Osteoblast (primary cell): ENCODE measurements at regions not wholly inside any gene's neighbourhood (a gene's known extent, or its start where the extent isn't known, plus 50 kb on each side); places are given as distances from the start of the nearest gene placed in this dataset.

Source experiments
- DNase-seq: peaks from one replicate; pipeline ENCODE4 v3.0.0; 2011; ENCODE audit warnings: low spot score, mixed read lengths; ENCODE audit not compliant: insufficient read length; ENCODE audit errors: missing footprints
- H2AFZ ChIP-seq: 2 replicates; pipeline ENCODE4 v1.6.0; 2011; ENCODE audit warnings: mild to moderate bottlenecking, low read length
- H3K27ac ChIP-seq: 2 replicates; pipeline ENCODE4 v1.5.1; 2011; ENCODE audit warnings: mild to moderate bottlenecking, low read depth, low read length, moderate library complexity
- H3K27me3 ChIP-seq: 2 replicates; pipeline ENCODE4 v1.6.0; 2012; ENCODE audit warnings: mild to moderate bottlenecking, control low read depth, inconsistent platforms, low read length, moderate library complexity; ENCODE audit not compliant: insufficient read depth
- H3K36me3 ChIP-seq: 2 replicates; pipeline ENCODE4 v1.5.1; 2011; ENCODE audit warnings: mild to moderate bottlenecking, low read length, control low read depth, moderate library complexity; ENCODE audit not compliant: insufficient read depth
- H3K4me1 ChIP-seq: 2 replicates; pipeline ENCODE4 v1.5.1; 2011; ENCODE audit warnings: mild to moderate bottlenecking, low read length, control low read depth, moderate library complexity; ENCODE audit not compliant: insufficient read depth
- H3K4me2 ChIP-seq: 2 replicates; pipeline ENCODE4 v1.6.0; 2011; ENCODE audit warnings: mild to moderate bottlenecking, low read length; ENCODE audit not compliant: insufficient read depth
- H3K4me3 ChIP-seq: fragments of 200-600 bp; sonication (generic); 3 replicates; pipeline ENCODE4 v1.5.1; 2012; ENCODE audit warnings: mild to moderate bottlenecking, low read length, inconsistent platforms; ENCODE audit not compliant: insufficient read depth
- H3K79me2 ChIP-seq: 2 replicates; pipeline ENCODE4 v1.6.0; 2012; ENCODE audit warnings: mild to moderate bottlenecking, low read length, control low read depth, inconsistent platforms; ENCODE audit not compliant: insufficient read depth
- H3K9me3 ChIP-seq: 2 replicates; pipeline ENCODE4 v1.5.1; 2011; ENCODE audit warnings: low read depth, low read length, control low read depth
- H4K20me1 ChIP-seq: 2 replicates; pipeline ENCODE4 v1.6.0; 2012; ENCODE audit warnings: mild to moderate bottlenecking, low read length, control low read depth; ENCODE audit not compliant: insufficient read depth
- TF ChIP-seq, protein P1 (sequence below): IDR thresholded peaks from 2 replicates; pipeline ENCODE4 v1.5.1; 2011; ENCODE audit warnings: mild to moderate bottlenecking, low read depth, low read length, moderate library complexity; ENCODE audit errors: extremely low read depth

GRCh38 chr11:104476898-104477297 is 313.0 kb upstream of the PDGFD start:
- no peak for DNase-seq
- Histone ChIP-seq H2AFZ (no peak overlapping the region), H3K4me1 (no peaks in the 10 kb centered on the region), H4K20me1 (no peaks in the 10 kb centered on the region), H3K4me3 (no peak overlapping the region), H3K79me2 (no peaks in the 10 kb centered on the region), H3K27ac (no peak overlapping the region), H3K9me3 (no peaks in the 10 kb centered on the region), H3K27me3 (no peaks in the 10 kb centered on the region), H3K4me2 (no peak overlapping the region), H3K36me3 (no peaks in the 10 kb centered on the region)
- TF ChIP-seq, protein P1, sequence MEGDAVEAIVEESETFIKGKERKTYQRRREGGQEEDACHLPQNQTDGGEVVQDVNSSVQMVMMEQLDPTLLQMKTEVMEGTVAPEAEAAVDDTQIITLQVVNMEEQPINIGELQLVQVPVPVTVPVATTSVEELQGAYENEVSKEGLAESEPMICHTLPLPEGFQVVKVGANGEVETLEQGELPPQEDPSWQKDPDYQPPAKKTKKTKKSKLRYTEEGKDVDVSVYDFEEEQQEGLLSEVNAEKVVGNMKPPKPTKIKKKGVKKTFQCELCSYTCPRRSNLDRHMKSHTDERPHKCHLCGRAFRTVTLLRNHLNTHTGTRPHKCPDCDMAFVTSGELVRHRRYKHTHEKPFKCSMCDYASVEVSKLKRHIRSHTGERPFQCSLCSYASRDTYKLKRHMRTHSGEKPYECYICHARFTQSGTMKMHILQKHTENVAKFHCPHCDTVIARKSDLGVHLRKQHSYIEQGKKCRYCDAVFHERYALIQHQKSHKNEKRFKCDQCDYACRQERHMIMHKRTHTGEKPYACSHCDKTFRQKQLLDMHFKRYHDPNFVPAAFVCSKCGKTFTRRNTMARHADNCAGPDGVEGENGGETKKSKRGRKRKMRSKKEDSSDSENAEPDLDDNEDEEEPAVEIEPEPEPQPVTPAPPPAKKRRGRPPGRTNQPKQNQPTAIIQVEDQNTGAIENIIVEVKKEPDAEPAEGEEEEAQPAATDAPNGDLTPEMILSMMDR = no peak

DNA sequence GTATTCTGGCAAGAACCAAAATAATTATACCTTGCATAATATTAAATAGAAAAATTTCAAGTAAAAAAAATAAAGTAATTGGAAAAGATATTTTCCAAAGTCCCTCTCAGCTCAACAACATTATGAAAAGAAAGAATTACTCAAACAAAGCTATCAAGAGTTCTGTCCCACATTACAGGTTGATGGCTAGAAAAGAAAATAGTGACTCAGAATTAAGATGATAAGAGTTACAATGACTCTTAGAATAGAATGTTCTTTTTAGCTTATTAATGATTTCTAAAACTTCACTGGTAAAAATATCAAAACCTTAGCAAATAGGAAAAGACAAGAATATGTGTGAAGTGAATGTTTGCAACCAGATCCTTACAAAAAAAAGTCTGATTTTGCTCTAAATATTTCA is 312.5 kb upstream of the PDGFD start:
- H3K36me3 ChIP-seq = no peaks in the 10 kb centered on the region
- no peak overlapping the region for H3K4me3 ChIP-seq
- no peaks in the 10 kb centered on the region for H3K9me3 ChIP-seq
- no peak overlapping the region for H3K4me2 ChIP-seq
- H3K79me2 ChIP-seq = no peaks in the 10 kb centered on the region
- no peaks in the 10 kb centered on the region for H3K27me3 ChIP-seq
- no peak overlapping the region for H3K27ac ChIP-seq
- H4K20me1 ChIP-seq = no peaks in the 10 kb centered on the region
- H2AFZ ChIP-seq = no peak overlapping the region
- H3K4me1 ChIP-seq = no peaks in the 10 kb centered on the region
- TF ChIP-seq, protein P1 = no peak
- DNase-seq = no peak

DNA sequence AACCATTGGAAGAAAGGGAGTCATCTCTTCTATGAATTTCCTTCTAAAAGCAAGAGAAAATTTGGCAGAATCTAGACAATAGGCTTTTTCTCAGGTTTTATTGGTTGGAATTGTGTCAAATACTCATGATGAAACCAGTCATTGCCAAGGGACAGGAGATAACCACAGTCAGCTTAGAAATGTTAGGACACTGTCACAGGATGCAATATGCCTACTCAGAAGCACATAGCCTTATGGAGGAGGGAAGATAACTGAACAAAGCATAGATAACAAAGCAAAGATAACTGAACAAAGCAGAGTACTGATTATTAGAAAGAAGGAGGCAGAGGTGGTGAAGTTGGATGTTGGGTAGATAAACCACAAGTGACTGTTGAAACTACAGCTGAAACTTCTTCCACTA is 303.5 kb upstream of the PDGFD start:
- H3K79me2 ChIP-seq = no peaks in the 10 kb centered on the region
- H4K20me1 ChIP-seq = no peaks in the 10 kb centered on the region
- DNase-seq = no peak
- H3K9me3 ChIP-seq = no peaks in the 10 kb centered on the region
- no peaks in the 10 kb centered on the region for H3K4me1 ChIP-seq
- H3K27me3 ChIP-seq = no peaks in the 10 kb centered on the region
- TF ChIP-seq, protein P1 = no peak
- H3K27ac ChIP-seq = no peak overlapping the region
- no peaks in the 10 kb centered on the region for H3K36me3 ChIP-seq
- no peak overlapping the region for H2AFZ ChIP-seq
- no peak overlapping the region for H3K4me2 ChIP-seq
- H3K4me3 ChIP-seq = no peak overlapping the region

GRCh38 chr11:104465321-104465720 is 301.4 kb upstream of the PDGFD start:
- no peak overlapping the region for H3K4me2 ChIP-seq
- H3K27ac ChIP-seq = no peak overlapping the region
- H2AFZ ChIP-seq = no peak overlapping the region
- H4K20me1 ChIP-seq = no peaks in the 10 kb centered on the region
- no peak overlapping the region for H3K4me3 ChIP-seq
- no peaks in the 10 kb centered on the region for H3K36me3 ChIP-seq
- no peak for DNase-seq
- no peaks in the 10 kb centered on the region for H3K4me1 ChIP-seq
- TF ChIP-seq, protein P1 = no peak
- H3K9me3 ChIP-seq = no peaks in the 10 kb centered on the region
- H3K79me2 ChIP-seq = no peaks in the 10 kb centered on the region
- H3K27me3 ChIP-seq = no peaks in the 10 kb centered on the region
